OCI-LY7 (cell line): ENCODE measurements at regions not wholly inside any gene's neighbourhood (a gene's known extent, or its start where the extent isn't known, plus 50 kb on each side); places are given as distances from the start of the nearest gene placed in this dataset.
"Not testable (repeated sequence)": the region's sequence is repeated elsewhere in the genome, so short reads cannot be mapped to it uniquely, and the experiment has no call there.

ENCODE experiments used
- BruUV-seq: library from RNA; stranded (reverse); fragments of 400-500 nt; replicated peaks from 2 replicates; lab custom pipeline; 2021; lab: Mats Ljungman, UMichigan
- CTCF ChIA-PET: fragments of 300-600 bp; sonication (Branson Sonifier 250); formaldehyde crosslinking; loops from one replicate; lab custom pipeline; 2022; ENCODE audit warnings: antibody characterized with exemption; ENCODE audit not compliant: unreplicated experiment; lab: Charles Lee
- POLR2A ChIA-PET: fragments of 300-600 bp; sonication (Branson Sonifier 250); formaldehyde crosslinking; loops from one replicate; lab custom pipeline; 2022; ENCODE audit warnings: antibody characterized with exemption; lab: Charles Lee
- DNase-seq: peaks from one replicate; pipeline ENCODE4 v3.0.0-alpha.2; 2015; ENCODE audit warnings: low spot score
- H2AFZ ChIP-seq: fragments of 200-600 bp; sonication (generic), shearing (Covaris generic); 2 replicates; pipeline ENCODE4 v1.6.1; 2014; ENCODE audit warnings: mild to moderate bottlenecking, antibody characterized with exemption, low read length, moderate library complexity
- H3K27ac ChIP-seq: fragments of 200-600 bp; sonication (generic); 2 replicates; pipeline ENCODE4 v1.5.1; 2014; ENCODE audit warnings: mixed run types, low read depth, mild to moderate bottlenecking, moderate library complexity, low read length, inconsistent platforms; ENCODE audit not compliant: poor library complexity, severe bottlenecking
- H3K36me3 ChIP-seq: fragments of 200-600 bp; sonication (generic); 2 replicates; pipeline ENCODE4 v1.6.1; 2014; ENCODE audit warnings: mild to moderate bottlenecking, antibody characterized with exemption, low read length, moderate library complexity, mixed read lengths; ENCODE audit not compliant: insufficient read depth
- H3K4me1 ChIP-seq: fragments of 200-600 bp; sonication (generic); 2 replicates; pipeline ENCODE4 v1.5.1; 2014; ENCODE audit warnings: mild to moderate bottlenecking, low read length; ENCODE audit not compliant: insufficient read depth, poor library complexity, severe bottlenecking
- H3K4me2 ChIP-seq: fragments of 200-600 bp; sonication (generic); 2 replicates; pipeline ENCODE4 v1.6.1; 2014; ENCODE audit warnings: mild to moderate bottlenecking, low read length
- H3K4me3 ChIP-seq: fragments of 200-600 bp; sonication (generic); 2 replicates; pipeline ENCODE4 v1.5.1; 2014; ENCODE audit warnings: mild to moderate bottlenecking, low read depth, low read length; ENCODE audit not compliant: poor library complexity, severe bottlenecking
- H3K79me2 ChIP-seq: fragments of 200-600 bp; sonication (generic); 2 replicates; pipeline ENCODE4 v1.6.1; 2016; ENCODE audit warnings: low read depth, mild to moderate bottlenecking, low read length, moderate library complexity, mixed read lengths; ENCODE audit not compliant: insufficient read depth
- H3K9me2 ChIP-seq: fragments of 200-600 bp; sonication (generic); 2 replicates; pipeline ENCODE4 v1.6.1; 2016; ENCODE audit warnings: mild to moderate bottlenecking, low read length, mixed read lengths; ENCODE audit not compliant: insufficient read depth
- H3K9me3 ChIP-seq: fragments of 200-600 bp; sonication (generic); 2 replicates; pipeline ENCODE4 v1.6.1; 2014; ENCODE audit warnings: mild to moderate bottlenecking, mixed run types, low read length, mixed read lengths
- H4K20me1 ChIP-seq: fragments of 200-600 bp; sonication (generic); 2 replicates; pipeline ENCODE4 v1.6.1; 2014; ENCODE audit warnings: mild to moderate bottlenecking, antibody characterized with exemption, low read length, moderate library complexity, mixed read lengths; ENCODE audit not compliant: insufficient read depth
- EZH2phosphoT487 ChIP-seq: fragments of 200-600 bp; sonication (generic); IDR thresholded peaks from 2 replicates; pipeline ENCODE4 v1.6.1; 2018; ENCODE audit warnings: low read depth, borderline replicate concordance, mild to moderate bottlenecking, mixed run types, antibody characterized with exemption, low read length, moderate library complexity, mixed read lengths
- intact Hi-C: fragments of 100-400 bp; cut with micrococcal nuclease; formaldehyde crosslinking; loops from one replicate; pipeline ENCODE4 v1.10.0; 2022; ENCODE audit not compliant: unreplicated experiment
- TF ChIP-seq, protein P1 (sequence below): fragments of 200-600 bp; sonication (generic); conservative IDR thresholded peaks from 2 replicates; pipeline ENCODE4 v1.5.1; 2014; ENCODE audit warnings: mild to moderate bottlenecking, antibody characterized with exemption, low read length, moderate library complexity, mixed read lengths

DNA sequence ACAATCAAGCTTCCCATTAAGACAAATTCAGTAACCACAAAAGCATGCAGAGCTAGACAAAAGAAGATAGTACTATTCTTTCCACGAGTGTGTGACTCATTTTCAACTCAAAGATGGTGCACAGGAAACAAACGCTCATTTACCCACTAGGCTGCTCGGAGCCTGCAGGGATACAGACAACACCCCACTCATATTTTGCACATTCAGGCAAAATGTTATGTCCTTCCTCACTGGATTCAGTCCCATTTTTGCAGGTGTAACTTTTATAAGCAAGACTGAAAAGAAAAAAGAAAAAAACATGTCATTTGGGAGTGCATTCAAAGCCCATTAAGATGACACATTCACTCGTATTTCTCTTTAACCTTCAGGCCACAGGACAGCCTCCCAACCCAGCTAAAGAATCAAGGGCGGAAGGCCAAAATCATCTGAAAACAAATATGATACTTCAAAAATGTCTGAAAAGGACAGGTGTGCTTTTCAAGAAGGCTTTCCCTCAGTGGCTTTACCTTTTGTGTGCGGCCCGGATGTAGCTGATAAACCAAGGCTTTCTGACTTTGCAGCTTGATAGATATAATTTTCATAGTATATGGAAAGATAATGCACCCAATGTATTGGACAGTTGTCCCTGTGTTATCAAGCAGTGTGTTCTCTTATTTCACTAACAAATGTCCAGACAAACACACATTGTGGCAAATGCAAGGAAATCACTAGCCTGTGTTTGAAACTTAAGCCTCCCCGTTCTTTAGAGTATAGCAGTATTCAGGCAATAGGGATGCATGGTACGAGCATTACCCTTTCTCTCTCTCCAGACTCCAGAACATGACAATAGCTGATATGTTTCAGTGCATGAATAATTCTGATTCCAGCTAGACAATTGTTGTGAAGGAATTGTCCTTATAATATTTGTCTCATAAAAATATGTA is 147.8 kb upstream of the KRR1 start:
- intact Hi-C loops, result no loop called here
- no peak overlapping the region for H2AFZ ChIP-seq
- no peaks in the 10 kb centered on the region for H3K4me1 ChIP-seq
- CTCF ChIA-PET, result no interaction called here
- no peaks in the 10 kb centered on the region for H3K79me2 ChIP-seq
- DNase-seq, result no peak
- no peak overlapping the region for H3K27ac ChIP-seq
- no peak overlapping the region for H3K4me3 ChIP-seq
- no TSS peak for BruUV-seq
- H3K36me3 ChIP-seq, result no peaks in the 10 kb centered on the region
- TF ChIP-seq, protein P1, sequence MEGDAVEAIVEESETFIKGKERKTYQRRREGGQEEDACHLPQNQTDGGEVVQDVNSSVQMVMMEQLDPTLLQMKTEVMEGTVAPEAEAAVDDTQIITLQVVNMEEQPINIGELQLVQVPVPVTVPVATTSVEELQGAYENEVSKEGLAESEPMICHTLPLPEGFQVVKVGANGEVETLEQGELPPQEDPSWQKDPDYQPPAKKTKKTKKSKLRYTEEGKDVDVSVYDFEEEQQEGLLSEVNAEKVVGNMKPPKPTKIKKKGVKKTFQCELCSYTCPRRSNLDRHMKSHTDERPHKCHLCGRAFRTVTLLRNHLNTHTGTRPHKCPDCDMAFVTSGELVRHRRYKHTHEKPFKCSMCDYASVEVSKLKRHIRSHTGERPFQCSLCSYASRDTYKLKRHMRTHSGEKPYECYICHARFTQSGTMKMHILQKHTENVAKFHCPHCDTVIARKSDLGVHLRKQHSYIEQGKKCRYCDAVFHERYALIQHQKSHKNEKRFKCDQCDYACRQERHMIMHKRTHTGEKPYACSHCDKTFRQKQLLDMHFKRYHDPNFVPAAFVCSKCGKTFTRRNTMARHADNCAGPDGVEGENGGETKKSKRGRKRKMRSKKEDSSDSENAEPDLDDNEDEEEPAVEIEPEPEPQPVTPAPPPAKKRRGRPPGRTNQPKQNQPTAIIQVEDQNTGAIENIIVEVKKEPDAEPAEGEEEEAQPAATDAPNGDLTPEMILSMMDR, result no peak
- TF ChIP-seq EZH2phosphoT487, result no peak
- no peak overlapping the region for H3K4me2 ChIP-seq
- POLR2A ChIA-PET, result interaction anchor here (0.6 to 0.8 kb wide), 4 partner anchors 18 to 451 kb away, joined by 4 to 5 read pairs (median 4); no protein-coding TSS in a partner anchor
- no peaks in the 10 kb centered on the region for H3K9me2 ChIP-seq
- no peaks in the 10 kb centered on the region for H3K9me3 ChIP-seq
- no peaks in the 10 kb centered on the region for H4K20me1 ChIP-seq

DNA sequence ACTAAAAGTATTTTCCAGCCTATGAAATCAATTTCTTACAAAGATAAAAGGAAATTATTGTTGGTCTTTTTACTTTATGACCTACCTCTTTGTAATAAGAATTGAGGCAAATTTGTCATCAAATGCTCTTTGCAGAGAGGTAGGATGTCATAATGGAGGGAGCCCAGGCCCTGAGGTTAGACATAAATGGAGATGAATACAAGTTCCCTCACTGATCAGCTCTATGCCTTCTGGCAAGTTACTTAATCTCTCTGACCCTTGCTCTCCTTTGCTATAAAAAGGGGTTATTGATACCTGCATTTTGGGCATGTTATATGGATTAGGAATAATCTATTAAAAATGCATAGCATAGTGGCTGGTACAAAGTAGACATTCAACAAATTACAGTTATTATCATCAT is 146.9 kb upstream of the KRR1 start:
- DNase-seq, result no peak
- no peaks in the 10 kb centered on the region for H3K4me1 ChIP-seq
- intact Hi-C loops, result no loop called here
- BruUV-seq, result no TSS peak
- H3K79me2 ChIP-seq, result no peaks in the 10 kb centered on the region
- H3K4me3 ChIP-seq, result no peak overlapping the region
- ChIA-PET POLR2A (interaction anchor here (0.7 kb wide), 1 partner anchor 81 kb away, joined by 4 read pairs; no protein-coding TSS in a partner anchor), CTCF (no interaction called here)
- H2AFZ ChIP-seq, result no peak overlapping the region
- H3K4me2 ChIP-seq, result no peak overlapping the region
- no peaks in the 10 kb centered on the region for H3K36me3 ChIP-seq
- H3K27ac ChIP-seq, result no peak overlapping the region
- no peaks in the 10 kb centered on the region for H4K20me1 ChIP-seq
- H3K9me2 ChIP-seq, result no peaks in the 10 kb centered on the region
- no peaks in the 10 kb centered on the region for H3K9me3 ChIP-seq
- no peak for TF ChIP-seq EZH2phosphoT487
- TF ChIP-seq, protein P1, result no peak

DNA sequence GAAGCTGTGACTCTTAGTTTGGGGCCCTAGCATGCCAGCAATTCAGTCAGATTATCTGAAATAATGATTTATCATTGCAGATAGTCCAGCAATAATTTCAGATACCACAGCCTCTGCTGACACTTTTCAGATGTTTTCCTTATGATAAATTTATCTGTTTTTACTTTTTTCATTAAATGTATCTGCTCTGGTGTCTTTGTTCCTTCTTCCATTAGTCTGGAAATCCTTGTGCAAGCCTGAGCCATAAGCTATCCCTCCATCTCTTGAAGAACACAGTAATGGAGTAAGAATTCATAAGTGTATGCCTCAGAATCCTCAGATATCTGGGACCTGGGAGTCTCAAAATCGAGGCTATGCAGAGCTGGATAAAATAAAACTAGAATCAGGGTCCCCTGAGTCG is 146.4 kb upstream of the KRR1 start:
- Histone ChIP-seq H3K9me3 (no peaks in the 10 kb centered on the region), H3K4me3 (no peak overlapping the region), H3K36me3 (no peaks in the 10 kb centered on the region), H3K4me1 (no peaks in the 10 kb centered on the region), H2AFZ (no peak overlapping the region), H4K20me1 (no peaks in the 10 kb centered on the region), H3K79me2 (no peaks in the 10 kb centered on the region), H3K27ac (no peak overlapping the region), H3K9me2 (no peaks in the 10 kb centered on the region), H3K4me2 (no peak overlapping the region)
- ChIA-PET CTCF (no interaction called here), POLR2A (no interaction called here)
- intact Hi-C loops, result no loop called here
- TF ChIP-seq, protein P1, result no peak
- no peak for TF ChIP-seq EZH2phosphoT487
- no TSS peak for BruUV-seq
- no peak for DNase-seq

DNA sequence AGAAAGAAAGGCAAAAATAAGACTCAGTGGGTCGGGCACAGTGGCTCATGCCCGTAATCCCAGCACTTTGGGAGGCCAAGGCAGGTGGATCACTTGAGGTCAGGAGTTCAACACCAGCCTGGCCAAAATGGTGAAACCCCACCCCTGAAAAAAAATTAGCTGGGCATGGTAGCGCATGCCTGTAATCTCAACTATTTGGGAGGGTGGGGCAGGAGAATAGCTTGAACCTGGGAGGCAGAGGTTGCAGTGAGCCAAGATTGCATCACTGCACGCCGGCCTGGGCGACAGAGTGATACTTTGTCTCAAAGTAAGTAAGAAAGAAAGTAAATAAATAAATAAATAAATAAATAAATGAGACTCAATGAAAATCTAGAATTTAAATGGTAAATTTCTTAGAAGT is 145.9 kb upstream of the KRR1 start:
- intact Hi-C loops, POLR2A ChIA-PET, H3K79me2 ChIP-seq, H3K4me2 ChIP-seq, H4K20me1 ChIP-seq, BruUV-seq, H3K36me3 ChIP-seq, H3K9me2 ChIP-seq, CTCF ChIA-PET, H3K4me1 ChIP-seq, H3K4me3 ChIP-seq, DNase-seq, H3K27ac ChIP-seq, H3K9me3 ChIP-seq, H2AFZ ChIP-seq: not testable (repeated sequence)
